ENCODE measurements at regions not wholly inside any gene's neighbourhood (a gene's known extent, or its start where the extent isn't known, plus 50 kb on each side); places are given as distances from the start of the nearest gene placed in this dataset.

- Mint-ChIP-seq H3K4me3 (no peak overlapping the region), H3K27ac (no peak overlapping the region), H3K27me3 (ENCODE audit: low read depth in 3 of 3) (no peaks in the 10 kb centered on the region), H3K36me3 (no peaks in the 10 kb centered on the region), H3K9me3 (peaks cover 0 to 2% (median 0%) of the 10 kb centered on the region in 7 donors), H3K4me1 (no peaks in the 10 kb centered on the region)
- H3K79me2 ChIP-seq (ENCODE audit: insufficient read depth, low read length): no peaks in the 10 kb centered on the region
- H3K9ac ChIP-seq (ENCODE audit: insufficient read depth, low read length, poor library complexity, severe bottlenecking): no peak overlapping the region
- no peaks in the 10 kb centered on the region for H3K36me3 ChIP-seq (replicated peaks in 1 of 2; ENCODE audit: control insufficient read depth in 1 of 2, insufficient read depth in 2 of 2, low read length in 2 of 2)
- H3K9me3 ChIP-seq (replicated peaks in 1 of 2; ENCODE audit: control insufficient read depth in 1 of 2, insufficient read depth in 1 of 2, low read length in 2 of 2): no peaks in the 10 kb centered on the region
- intact Hi-C loops (cut with micrococcal nuclease): no loop called here
- no peak for DNase-seq
- no peak overlapping the region for H3K27ac ChIP-seq (ENCODE audit: low read depth in 1 of 2, low read length in 2 of 2)
- H3K4me3 ChIP-seq (replicated peaks in 1 of 3; ENCODE audit: low read depth in 2 of 3, low read length in 3 of 3): no peak overlapping the region
- no peak overlapping the region for H3K4me2 ChIP-seq (replicated peaks; ENCODE audit: extremely low read depth, low read length, poor library complexity, severe bottlenecking)
- no peak overlapping the region for H2AFZ ChIP-seq (ENCODE audit: insufficient read depth, low read depth, low read length, poor library complexity, severe bottlenecking)
- no peak for TF ChIP-seq CTCF (IDR thresholded peaks at IDR 0.05)
- no peaks in the 10 kb centered on the region for H4K20me1 ChIP-seq (ENCODE audit: insufficient read depth, low read length)
- no peaks in the 10 kb centered on the region for H3K27me3 ChIP-seq (ENCODE audit: control insufficient read depth in 2 of 2, insufficient read depth in 2 of 2, low read length in 2 of 2)
- H3K4me1 ChIP-seq (ENCODE audit: control insufficient read depth in 1 of 2, insufficient read depth in 2 of 2, low read length in 2 of 2): no peaks in the 10 kb centered on the region
- WGBS (ENCODE audit: insufficient coverage): no CpG with 5 or more reads among the region's 2 CpGs
These were observed 502.2 kb upstream of the PHF14 start for GRCh38 chr7:10471280-10472058.

GRCh38 chr7:10472115-10472514, 501.6 kb upstream of the PHF14 start:
- no peak overlapping the region for H3K27ac Mint-ChIP-seq
- 80% methylated on average over 1 of the region's 3 CpGs for WGBS (ENCODE audit: insufficient coverage)
- H3K9me3 ChIP-seq (replicated peaks in 1 of 2; ENCODE audit: control insufficient read depth in 1 of 2, insufficient read depth in 1 of 2, low read length in 2 of 2): no peaks in the 10 kb centered on the region
- no peak overlapping the region for H3K4me3 ChIP-seq (replicated peaks in 1 of 3; ENCODE audit: low read depth in 2 of 3, low read length in 3 of 3)
- H3K4me3 Mint-ChIP-seq: no peak overlapping the region
- no peak overlapping the region for H3K4me2 ChIP-seq (replicated peaks; ENCODE audit: extremely low read depth, low read length, poor library complexity, severe bottlenecking)
- no peak for DNase-seq
- no peaks in the 10 kb centered on the region for H3K36me3 ChIP-seq (replicated peaks in 1 of 2; ENCODE audit: control insufficient read depth in 1 of 2, insufficient read depth in 2 of 2, low read length in 2 of 2)
- H3K9me3 Mint-ChIP-seq: peaks cover 0 to 2% (median 0%) of the 10 kb centered on the region in 7 donors
- H3K9ac ChIP-seq (ENCODE audit: insufficient read depth, low read length, poor library complexity, severe bottlenecking): no peak overlapping the region
- no peaks in the 10 kb centered on the region for H4K20me1 ChIP-seq (ENCODE audit: insufficient read depth, low read length)
- intact Hi-C loops (cut with micrococcal nuclease): no loop called here
- no peaks in the 10 kb centered on the region for H3K36me3 Mint-ChIP-seq
- H3K4me1 ChIP-seq (ENCODE audit: control insufficient read depth in 1 of 2, insufficient read depth in 2 of 2, low read length in 2 of 2): no peaks in the 10 kb centered on the region
- H3K27ac ChIP-seq (ENCODE audit: low read depth in 1 of 2, low read length in 2 of 2): no peak overlapping the region
- no peaks in the 10 kb centered on the region for H3K79me2 ChIP-seq (ENCODE audit: insufficient read depth, low read length)
- TF ChIP-seq CTCF (IDR thresholded peaks at IDR 0.05): no peak
- H3K27me3 Mint-ChIP-seq (ENCODE audit: low read depth in 3 of 3): no peaks in the 10 kb centered on the region
- H2AFZ ChIP-seq (ENCODE audit: insufficient read depth, low read depth, low read length, poor library complexity, severe bottlenecking): no peak overlapping the region
- no peaks in the 10 kb centered on the region for H3K27me3 ChIP-seq (ENCODE audit: control insufficient read depth in 2 of 2, insufficient read depth in 2 of 2, low read length in 2 of 2)
- H3K4me1 Mint-ChIP-seq: no peaks in the 10 kb centered on the region
